Activated CD8-positive, alpha-beta memory T cell treated with anti-CD3 and anti-CD28 coated beads for 4 hours (primary cell): ENCODE measurements at regions not wholly inside any gene's neighbourhood (a gene's known extent, or its start where the extent isn't known, plus 50 kb on each side); places are given as distances from the start of the nearest gene placed in this dataset.
"Not testable (repeated sequence)": the region's sequence is repeated elsewhere in the genome, so short reads cannot be mapped to it uniquely, and the experiment has no call there.

Experiments used
- DNase-seq, 2 donors: peaks; one replicate each; pipeline ENCODE4 v3.0.0-alpha.2; 2020; ENCODE audit warnings: low read depth in 2 of 2

- no peak for DNase-seq
Measured at GRCh38 chr12:23253191-23253590, 628.2 kb downstream of the ETNK1 start.

DNA sequence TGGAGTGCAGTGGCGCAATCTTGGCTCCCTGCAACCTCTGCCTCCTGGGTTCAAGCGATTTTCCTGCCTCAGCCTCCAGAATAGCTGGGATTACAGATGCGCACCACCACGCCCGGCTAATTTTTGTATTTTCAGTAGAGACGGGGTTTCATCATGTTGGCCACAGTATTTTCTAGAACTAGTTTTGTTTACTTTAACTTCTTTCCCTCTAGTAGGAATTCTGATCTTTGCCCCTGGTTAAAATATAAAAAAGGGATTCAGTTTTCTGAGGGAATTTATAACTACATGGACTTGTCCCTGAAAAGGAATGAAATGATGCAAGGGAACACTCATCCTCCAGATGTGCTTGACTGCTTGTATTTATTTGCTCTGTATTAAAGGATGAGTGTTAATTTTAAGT, 628.9 kb downstream of the ETNK1 start:
- DNase-seq: not testable (repeated sequence)

- no peak for DNase-seq
Measured at GRCh38 chr12:23259558-23259957, 634.6 kb downstream of the ETNK1 start.

- DNase-seq: no peak
Measured at GRCh38 chr12:23262670-23263069, 637.7 kb downstream of the ETNK1 start.

DNA sequence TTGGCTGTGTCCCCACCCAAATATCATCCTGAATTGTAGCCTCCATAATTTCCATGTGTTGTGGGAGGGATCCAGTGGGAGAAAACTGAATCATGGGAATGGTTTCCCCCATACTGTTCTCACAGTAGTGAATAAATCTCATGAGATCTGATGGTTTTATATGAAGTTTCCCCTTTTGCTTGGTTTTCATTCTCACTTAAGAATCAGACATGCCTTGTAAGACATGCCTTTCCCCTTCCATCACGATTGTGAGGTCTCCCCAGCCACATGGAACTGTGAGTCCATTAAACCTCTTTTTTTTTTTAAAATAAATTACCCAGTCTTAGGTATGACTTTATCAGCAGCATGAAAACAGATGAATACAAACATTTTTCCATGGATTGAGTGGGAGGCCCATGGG, 652.9 kb downstream of the ETNK1 start:
- no peak for DNase-seq

DNA sequence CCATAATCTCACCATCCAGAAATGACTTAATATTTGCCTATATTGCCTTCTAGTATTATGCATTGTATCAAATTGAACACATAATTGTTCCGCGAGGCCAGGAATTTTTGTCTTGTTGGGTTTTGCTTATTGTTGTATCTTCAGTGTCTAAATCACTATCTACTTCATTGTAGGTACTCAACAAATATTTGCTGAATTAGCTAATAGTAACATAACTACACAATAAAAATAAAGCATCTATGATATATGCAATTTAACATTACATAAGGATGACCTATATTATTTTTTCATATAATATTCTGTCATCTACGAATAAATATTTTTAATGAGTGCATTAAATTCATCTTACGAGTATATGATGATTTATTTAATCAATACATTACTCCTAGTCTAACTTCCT, 656.3 kb downstream of the ETNK1 start:
- no peak for DNase-seq

GRCh38 chr12:23282701-23283100, 657.7 kb downstream of the ETNK1 start:
- DNase-seq: no peak

DNA sequence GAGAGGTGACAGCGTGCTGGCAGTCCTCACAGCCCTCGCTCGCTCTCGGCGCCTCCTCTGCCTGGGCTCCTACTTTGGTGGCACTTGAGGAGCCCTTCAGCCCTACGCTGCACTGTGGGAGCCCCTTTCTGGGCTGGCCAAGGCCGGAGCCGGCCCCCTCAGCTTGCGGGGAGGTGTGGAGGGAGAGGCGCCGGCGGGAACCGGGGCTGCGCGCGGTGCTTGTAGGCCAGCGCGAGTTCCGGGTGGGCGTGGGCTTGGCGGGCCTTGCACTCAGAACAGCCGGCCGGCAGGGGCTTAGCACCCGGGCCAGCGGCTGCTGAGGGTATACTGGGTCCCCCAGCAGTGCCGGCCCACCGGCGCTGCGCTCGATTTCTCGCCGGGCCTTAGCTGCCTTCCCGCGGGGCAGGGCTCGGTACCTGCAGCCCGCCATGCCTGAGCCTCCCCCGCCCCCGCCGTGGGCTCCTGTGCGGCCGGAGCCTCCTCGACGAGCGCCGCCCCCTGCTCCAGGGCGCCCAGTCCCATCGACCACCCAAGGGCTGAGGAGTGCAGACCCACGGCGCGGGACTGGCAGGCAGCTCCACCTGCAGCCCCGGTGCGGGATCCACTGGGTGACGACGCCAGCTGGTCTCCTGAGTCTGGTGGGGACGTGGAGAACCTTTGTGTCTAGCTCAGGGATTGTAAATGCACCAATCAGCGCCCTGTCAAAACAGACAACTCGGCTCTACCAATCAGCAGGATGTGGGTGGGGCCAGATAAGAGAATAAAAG, 661.0 kb downstream of the ETNK1 start:
- DNase-seq: not testable (repeated sequence)

DNA sequence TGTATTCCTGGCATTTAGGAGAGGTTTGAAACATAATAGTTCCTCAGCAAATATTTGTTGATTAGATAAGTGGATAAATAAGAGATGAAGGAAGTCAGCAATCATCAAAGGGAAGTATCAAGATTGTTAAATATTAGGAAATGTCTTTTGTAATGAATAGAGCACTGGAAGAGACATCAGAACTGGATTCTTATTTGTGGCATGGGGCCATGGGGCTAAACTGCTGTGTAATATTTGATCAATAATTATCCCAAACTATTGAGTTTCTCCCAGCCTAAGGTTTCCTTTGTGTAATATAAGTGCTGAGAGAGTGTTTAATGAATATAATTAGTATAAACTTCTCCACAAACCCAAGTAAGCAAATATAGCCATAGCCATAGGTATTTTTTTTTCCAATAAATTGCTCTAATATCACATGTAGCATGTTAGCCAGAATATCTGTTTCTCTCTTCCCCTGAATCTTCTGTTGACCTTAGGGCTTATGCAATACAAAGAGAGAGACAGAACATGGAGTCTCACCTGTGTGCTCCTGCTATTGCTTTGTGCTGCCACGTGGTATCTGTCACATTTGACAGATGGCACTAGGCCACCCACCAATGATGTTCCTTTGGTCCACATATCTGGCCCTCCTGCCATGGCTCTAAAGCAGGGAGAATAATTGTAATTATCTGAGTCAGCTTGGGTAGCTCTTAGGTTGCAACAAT, 658.7 kb downstream of the SOX5 start:
- DNase-seq: no peak

- no peak for DNase-seq
Measured at GRCh38 chr12:23303220-23303619, 646.2 kb downstream of the SOX5 start.

GRCh38 chr12:23303821-23304220, 645.6 kb downstream of the SOX5 start:
- DNase-seq: no peak

- DNase-seq: no peak
Measured at GRCh38 chr12:23333938-23334337, 615.5 kb downstream of the SOX5 start.

DNA sequence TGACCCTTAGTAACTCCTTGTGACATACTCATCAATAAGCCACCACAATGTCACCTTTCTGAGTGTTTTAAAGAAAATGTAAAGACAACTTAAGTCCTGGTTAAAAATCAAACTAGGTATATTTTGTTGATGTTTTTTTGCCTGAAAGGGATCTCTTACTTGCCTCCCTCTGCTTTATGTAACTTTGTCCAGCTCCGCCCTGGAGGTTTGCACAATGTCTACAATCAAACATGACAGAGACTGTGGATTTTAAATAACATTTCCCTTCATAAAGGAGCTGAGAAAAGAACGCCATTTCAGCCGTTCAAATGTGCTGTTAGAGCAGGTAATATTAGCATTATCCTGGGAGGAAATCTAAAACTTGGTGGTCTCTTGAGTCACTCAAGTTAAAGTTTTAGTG, 613.9 kb downstream of the SOX5 start:
- no peak for DNase-seq

- no peak for DNase-seq
Measured at GRCh38 chr12:23337213-23337612, 612.3 kb downstream of the SOX5 start.

- no peak for DNase-seq
Measured at GRCh38 chr12:23340351-23340750, 609.1 kb downstream of the SOX5 start.

DNA sequence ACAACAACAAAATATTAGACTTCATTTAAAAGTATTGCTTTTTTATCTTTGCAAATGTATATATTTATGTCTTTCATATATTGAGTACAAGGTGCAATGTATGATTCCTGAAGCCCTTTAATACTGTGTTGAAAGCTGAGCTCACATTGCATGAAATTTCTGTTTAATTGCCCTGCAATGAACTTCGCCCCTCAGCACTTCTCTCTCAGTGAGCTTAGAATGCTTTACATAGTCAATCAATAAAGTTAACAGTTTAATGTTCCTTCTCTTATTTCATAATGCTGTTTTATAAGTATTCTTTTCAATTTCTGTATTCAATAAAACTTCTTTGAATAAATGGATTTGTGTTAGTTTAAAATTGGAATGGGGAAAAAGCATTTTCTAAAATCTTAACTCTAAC, 607.1 kb downstream of the SOX5 start:
- DNase-seq: no peak

GRCh38 chr12:23349564-23349963, 599.9 kb downstream of the SOX5 start:
- no peak for DNase-seq

DNA sequence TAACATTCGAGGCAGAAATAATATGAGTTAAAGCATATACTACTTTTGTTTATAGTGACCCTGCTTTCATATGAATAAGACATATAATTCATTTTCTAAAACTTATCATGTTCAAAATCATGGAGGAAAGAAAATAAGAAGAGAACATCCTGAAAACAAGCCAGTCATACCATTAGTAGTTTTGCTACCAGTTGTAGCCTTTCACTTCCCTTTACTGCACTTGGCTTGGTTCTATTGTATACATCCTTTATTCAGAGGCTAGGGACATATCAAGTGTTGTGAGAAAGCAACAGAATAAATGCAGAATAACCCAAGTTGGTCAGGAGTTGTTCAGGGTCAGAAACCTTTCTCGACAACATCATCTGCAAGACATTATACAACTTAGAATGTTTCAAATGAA, 598.7 kb downstream of the SOX5 start:
- no peak for DNase-seq

DNA sequence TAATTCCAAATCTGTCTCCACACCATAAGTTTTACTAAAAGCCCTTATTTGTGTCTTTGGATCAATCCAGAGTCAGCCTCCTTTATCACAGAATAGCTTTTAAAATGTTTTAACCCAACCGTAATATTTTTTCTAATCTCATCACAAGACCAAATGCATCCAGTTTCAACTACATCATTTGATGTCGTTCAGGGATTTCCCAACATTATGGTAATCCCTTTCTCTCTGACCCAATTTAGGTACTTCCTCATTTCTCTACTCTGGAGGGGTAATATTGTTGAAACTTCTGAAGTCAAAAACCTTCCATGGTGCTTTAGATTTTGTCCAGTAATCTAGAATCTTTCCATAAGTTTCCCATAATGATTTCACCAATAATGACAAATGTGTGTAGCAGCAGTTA, 596.8 kb downstream of the SOX5 start:
- DNase-seq: no peak

GRCh38 chr12:23354800-23355199, 594.7 kb downstream of the SOX5 start:
- DNase-seq: no peak

DNA sequence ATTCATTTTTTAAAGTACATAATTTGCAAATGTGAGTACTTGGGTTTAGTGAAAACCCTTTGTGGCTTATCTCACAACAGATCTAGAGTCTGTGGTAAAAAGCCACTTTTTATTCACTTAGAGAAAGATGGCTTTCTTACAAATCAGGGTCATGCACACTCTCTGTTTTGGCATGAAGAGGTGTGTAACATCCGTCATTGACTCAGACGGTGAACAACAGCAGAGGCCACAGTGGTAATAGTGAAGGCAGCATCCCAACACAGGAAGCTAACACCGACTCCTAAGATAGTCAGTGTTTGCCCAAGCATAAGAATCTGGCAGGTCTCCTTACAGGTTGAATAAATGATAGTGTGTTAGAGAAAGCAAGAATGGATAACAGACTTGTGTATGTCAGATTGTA, 593.0 kb downstream of the SOX5 start:
- DNase-seq: no peak

DNA sequence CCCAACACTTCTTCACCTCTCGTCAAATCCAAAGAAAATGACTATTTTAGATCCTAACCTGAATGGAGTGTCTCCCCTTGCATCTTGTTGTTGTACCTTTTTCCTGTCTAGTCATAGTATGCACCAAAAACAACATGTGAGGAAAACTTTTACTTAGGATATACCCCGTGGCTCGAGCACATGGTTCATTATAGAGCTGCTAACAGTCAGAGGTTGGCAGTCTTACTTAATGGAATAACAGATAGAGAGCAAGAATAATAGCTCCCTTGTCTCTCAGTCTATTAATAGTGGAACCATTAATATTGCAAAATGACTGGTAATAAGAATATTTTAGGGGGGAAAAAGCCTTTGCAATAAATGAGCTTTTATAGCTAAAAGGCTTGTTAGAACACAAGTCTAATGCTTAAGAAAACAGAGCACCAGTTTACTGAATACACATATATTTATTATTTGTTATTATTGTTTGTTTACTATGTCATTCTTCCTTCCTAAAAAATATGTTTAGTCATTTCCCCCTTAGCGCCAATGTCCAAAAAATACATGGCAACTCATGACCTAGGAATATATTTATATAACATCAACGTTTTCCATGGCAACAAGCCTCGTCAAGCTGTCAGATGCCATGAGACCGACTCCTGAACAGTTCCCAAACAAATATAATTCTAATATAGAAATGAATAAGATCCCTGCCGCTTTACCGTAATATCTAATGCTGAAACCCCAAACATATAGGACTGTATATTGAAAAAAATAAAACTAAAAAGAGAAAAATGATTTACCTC, 592.4 kb downstream of the SOX5 start:
- no peak for DNase-seq
